A549 (cell line): ENCODE measurements at regions not wholly inside any gene's neighbourhood (a gene's known extent, or its start where the extent isn't known, plus 50 kb on each side); places are given as distances from the start of the nearest gene placed in this dataset.

Source experiments
- EP300 ChIP-seq, 2 experiments: fragments of >200 bp; sonication (Bioruptor Twin); formaldehyde crosslinking; IDR thresholded peaks; 2 replicates in 1 of 2; 3 replicates in 1 of 2; pipeline ENCODE4 v1.6.1; 2016 to 2017
- SMC3 ChIP-seq: fragments of >200 bp; sonication (Bioruptor Twin); formaldehyde crosslinking; IDR thresholded peaks from 3 replicates; pipeline ENCODE4 v1.6.1; 2018; ENCODE audit warnings: inconsistent platforms
- TF ChIP-seq, protein P1 (sequence below): IDR thresholded peaks from 2 replicates; pipeline ENCODE4 v1.6.1; 2012
- TF ChIP-seq, protein P2 (sequence below): fragments of >200 bp; sonication (Bioruptor Twin); formaldehyde crosslinking; IDR thresholded peaks from 3 replicates; pipeline ENCODE4 v1.5.1; 2016

DNA sequence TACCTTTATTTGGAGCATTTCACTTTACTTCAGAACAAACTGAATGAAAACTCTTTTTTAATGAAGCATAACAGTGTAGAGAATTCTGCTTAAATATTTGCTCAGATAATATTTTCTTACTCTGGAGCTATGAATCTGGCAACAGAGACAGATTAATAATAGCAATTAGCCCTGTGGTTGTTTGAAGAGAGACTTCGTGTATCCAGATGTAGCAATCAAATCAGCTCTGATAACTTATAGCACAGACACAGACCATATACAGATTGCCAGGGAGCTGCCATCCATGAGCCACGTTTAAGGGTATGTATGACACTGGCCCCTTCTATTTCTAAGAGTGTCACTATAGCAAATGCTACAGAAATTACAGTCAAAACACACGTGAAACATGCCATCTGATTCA is 146.6 kb downstream of the EXOC5 start:
- TF ChIP-seq EP300 (IDR thresholded peaks at IDR 0.05): no peak
- TF ChIP-seq, protein P1, sequence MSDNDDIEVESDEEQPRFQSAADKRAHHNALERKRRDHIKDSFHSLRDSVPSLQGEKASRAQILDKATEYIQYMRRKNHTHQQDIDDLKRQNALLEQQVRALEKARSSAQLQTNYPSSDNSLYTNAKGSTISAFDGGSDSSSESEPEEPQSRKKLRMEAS: no peak
- TF ChIP-seq, protein P2, sequence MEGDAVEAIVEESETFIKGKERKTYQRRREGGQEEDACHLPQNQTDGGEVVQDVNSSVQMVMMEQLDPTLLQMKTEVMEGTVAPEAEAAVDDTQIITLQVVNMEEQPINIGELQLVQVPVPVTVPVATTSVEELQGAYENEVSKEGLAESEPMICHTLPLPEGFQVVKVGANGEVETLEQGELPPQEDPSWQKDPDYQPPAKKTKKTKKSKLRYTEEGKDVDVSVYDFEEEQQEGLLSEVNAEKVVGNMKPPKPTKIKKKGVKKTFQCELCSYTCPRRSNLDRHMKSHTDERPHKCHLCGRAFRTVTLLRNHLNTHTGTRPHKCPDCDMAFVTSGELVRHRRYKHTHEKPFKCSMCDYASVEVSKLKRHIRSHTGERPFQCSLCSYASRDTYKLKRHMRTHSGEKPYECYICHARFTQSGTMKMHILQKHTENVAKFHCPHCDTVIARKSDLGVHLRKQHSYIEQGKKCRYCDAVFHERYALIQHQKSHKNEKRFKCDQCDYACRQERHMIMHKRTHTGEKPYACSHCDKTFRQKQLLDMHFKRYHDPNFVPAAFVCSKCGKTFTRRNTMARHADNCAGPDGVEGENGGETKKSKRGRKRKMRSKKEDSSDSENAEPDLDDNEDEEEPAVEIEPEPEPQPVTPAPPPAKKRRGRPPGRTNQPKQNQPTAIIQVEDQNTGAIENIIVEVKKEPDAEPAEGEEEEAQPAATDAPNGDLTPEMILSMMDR: no peak
- no peak for TF ChIP-seq SMC3
